IPS DF 6.9 (cell line): ENCODE measurements at regions not wholly inside any gene's neighbourhood (a gene's known extent, or its start where the extent isn't known, plus 50 kb on each side); places are given as distances from the start of the nearest gene placed in this dataset.
"Not testable (repeated sequence)": the region's sequence is repeated elsewhere in the genome, so short reads cannot be mapped to it uniquely, and the experiment has no call there.

Experiments used
- DNase-seq: peaks from one replicate; pipeline ENCODE4 v3.0.0-alpha.2; 2013; ENCODE audit warnings: low read depth, low spot score
- H3K27ac ChIP-seq: one replicate; pipeline ENCODE4 v1.5.1; 2013; ENCODE audit warnings: low read length, control low read depth
- H3K27me3 ChIP-seq: 2 replicates; pipeline ENCODE4 v1.6.1; 2013; ENCODE audit warnings: mild to moderate bottlenecking, low read length; ENCODE audit not compliant: control insufficient read depth, insufficient read depth
- H3K36me3 ChIP-seq: 2 replicates; pipeline ENCODE4 v1.6.1; 2013; ENCODE audit warnings: low read length; ENCODE audit not compliant: control insufficient read depth, insufficient read depth
- H3K4me1 ChIP-seq: 2 replicates; pipeline ENCODE4 v1.6.1; 2013; ENCODE audit warnings: low read length; ENCODE audit not compliant: control insufficient read depth, insufficient read depth
- H3K4me3 ChIP-seq: 2 replicates; pipeline ENCODE4 v1.5.1; 2013; ENCODE audit warnings: mild to moderate bottlenecking, low read length
- H3K9me3 ChIP-seq: 2 replicates; pipeline ENCODE4 v1.6.1; 2013; ENCODE audit warnings: low read length, inconsistent platforms; ENCODE audit not compliant: control insufficient read depth, insufficient read depth
- WGBS: extraction: QIAGEN DNeasy Blood & Tissue Kit; methylation state at CpG from one replicate; pipeline ENCODE4 v1.1.7; 2013; ENCODE audit warnings: mixed read lengths, missing lambda C conversion rate; ENCODE audit not compliant: insufficient read length, insufficient coverage; 5-methylcytosine and 5-hydroxymethylcytosine counted together

GRCh38 chr19:30848636-30849425 lies 476.6 kb downstream of the ZNF536 start:
- Histone ChIP-seq H3K36me3 (no peaks in the 10 kb centered on the region), H3K4me1 (no peaks in the 10 kb centered on the region), H3K27ac (no peak overlapping the region), H3K4me3 (no peak overlapping the region), H3K9me3 (no peaks in the 10 kb centered on the region), H3K27me3 (no peaks in the 10 kb centered on the region; the same call in 1 of the 2 replicates)
- no peak for DNase-seq
- no CpG with 5 or more reads among the region's 9 CpGs for WGBS

GRCh38 chr19:30846102-30846501 lies 473.9 kb downstream of the ZNF536 start:
- Histone ChIP-seq H3K27me3 (no peaks in the 10 kb centered on the region; the same call in 1 of the 2 replicates), H3K9me3 (no peaks in the 10 kb centered on the region), H3K4me1 (no peaks in the 10 kb centered on the region), H3K36me3 (no peaks in the 10 kb centered on the region), H3K4me3 (no peak overlapping the region), H3K27ac (no peak overlapping the region)
- WGBS = no CpG with 5 or more reads among the region's 13 CpGs
- no peak for DNase-seq

DNA sequence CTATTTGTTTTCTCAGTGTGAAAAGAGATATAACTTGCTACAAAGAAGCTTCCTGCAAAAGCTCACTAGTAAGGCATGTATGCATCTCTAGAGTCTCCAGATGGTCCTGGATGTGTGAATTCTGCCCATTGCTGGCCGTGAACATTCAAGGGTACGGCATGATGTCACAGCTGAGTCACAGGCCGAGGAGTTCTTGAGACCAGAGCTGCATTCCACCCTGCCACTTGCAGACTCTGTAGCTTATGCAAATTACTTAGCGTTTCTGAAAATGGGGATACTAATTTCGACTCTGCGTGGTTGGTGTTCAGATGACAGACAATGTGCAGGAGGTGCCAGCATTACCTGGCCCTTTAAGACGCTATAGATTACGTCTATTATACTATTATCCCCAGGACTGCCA lies 470.7 kb downstream of the ZNF536 start:
- no peaks in the 10 kb centered on the region for H3K36me3 ChIP-seq
- no peak overlapping the region for H3K4me3 ChIP-seq
- H3K27ac ChIP-seq = no peak overlapping the region
- H3K9me3 ChIP-seq = no peaks in the 10 kb centered on the region
- DNase-seq = no peak
- no CpG with 5 or more reads among the region's 8 CpGs for WGBS
- no peaks in the 10 kb centered on the region for H3K4me1 ChIP-seq
- no peaks in the 10 kb centered on the region; the same call in 1 of the 2 replicates for H3K27me3 ChIP-seq

- Histone ChIP-seq H3K9me3 (no peaks in the 10 kb centered on the region), H3K4me1 (no peaks in the 10 kb centered on the region), H3K27me3 (no peaks in the 10 kb centered on the region), H3K36me3 (no peaks in the 10 kb centered on the region), H3K4me3 (no peak overlapping the region), H3K27ac (no peak overlapping the region)
- no peak for DNase-seq
- WGBS = no CpG with 5 or more reads among the region's 5 CpGs
Observed at GRCh38 chr19:30841934-30842333, 469.8 kb downstream of the ZNF536 start.

GRCh38 chr19:30830875-30831274 lies 458.7 kb downstream of the ZNF536 start:
- H3K9me3 ChIP-seq = no peaks in the 10 kb centered on the region
- no peak for DNase-seq
- H3K27me3 ChIP-seq = no peaks in the 10 kb centered on the region
- no peak overlapping the region for H3K4me3 ChIP-seq
- no peaks in the 10 kb centered on the region for H3K36me3 ChIP-seq
- H3K27ac ChIP-seq = no peak overlapping the region
- H3K4me1 ChIP-seq = no peaks in the 10 kb centered on the region
- WGBS = no CpG with 5 or more reads among the region's 5 CpGs

DNA sequence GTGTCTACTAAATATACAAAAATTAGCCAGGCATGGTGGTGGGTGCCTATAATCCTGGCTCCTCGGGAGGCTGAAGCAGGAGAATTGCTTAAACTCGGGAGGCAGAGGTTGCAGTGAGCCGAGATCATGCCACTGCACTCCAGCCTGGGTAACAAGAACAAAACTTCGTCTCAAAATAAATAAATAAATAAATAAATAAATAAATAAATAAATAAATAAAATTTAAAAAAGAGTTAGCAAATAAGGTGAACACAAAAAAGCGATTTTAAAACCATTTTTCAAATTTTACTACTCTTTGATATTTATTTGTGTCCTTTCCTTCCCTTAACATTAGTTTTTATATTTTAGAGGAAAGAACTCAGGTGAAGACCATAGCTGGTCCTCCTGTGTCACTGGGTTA lies 453.3 kb downstream of the ZNF536 start:
- not testable (repeated sequence) for H3K27ac ChIP-seq, H3K36me3 ChIP-seq, H3K9me3 ChIP-seq, H3K27me3 ChIP-seq, DNase-seq, H3K4me1 ChIP-seq, H3K4me3 ChIP-seq
- no CpG with 5 or more reads among the region's 5 CpGs for WGBS

- no peaks in the 10 kb centered on the region for H3K27me3 ChIP-seq
- DNase-seq = no peak
- WGBS = 100% methylated on average over 2 of the region's 2 CpGs
- no peak overlapping the region for H3K4me3 ChIP-seq
- H3K4me1 ChIP-seq = no peaks in the 10 kb centered on the region
- no peaks in the 10 kb centered on the region for H3K36me3 ChIP-seq
- H3K27ac ChIP-seq = no peak overlapping the region
- no peaks in the 10 kb centered on the region for H3K9me3 ChIP-seq
Observed at GRCh38 chr19:30824809-30825208, 452.6 kb downstream of the ZNF536 start.

DNA sequence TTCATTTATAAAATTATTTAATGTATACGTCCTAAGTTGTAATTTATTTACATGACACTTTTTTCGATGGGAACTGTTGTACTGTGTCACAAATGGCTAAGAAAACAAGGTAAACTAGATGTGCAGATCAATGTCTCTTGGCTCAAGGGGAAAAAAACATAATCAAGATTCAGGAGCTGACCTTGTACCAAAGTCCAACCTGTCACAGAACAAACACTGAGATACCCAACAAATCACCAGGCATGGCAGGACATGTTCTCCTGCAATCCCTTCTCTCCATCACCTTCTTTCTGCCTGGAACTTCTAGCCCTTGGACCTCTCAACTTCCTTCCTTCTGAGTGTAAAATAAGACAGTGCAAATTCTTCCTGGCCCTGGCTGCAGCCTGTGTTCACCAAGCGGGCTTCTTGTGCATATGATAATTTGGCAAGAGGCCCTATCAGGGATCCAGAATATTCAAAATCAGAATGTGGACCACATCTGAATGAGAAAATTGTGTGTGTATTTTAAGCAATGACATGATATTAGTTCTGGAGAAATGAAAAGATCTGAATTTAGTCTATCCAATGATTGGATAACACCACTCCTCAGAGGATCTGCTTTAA lies 445.9 kb downstream of the ZNF536 start:
- no CpG with 5 or more reads among the region's 3 CpGs for WGBS

GRCh38 chr19:30817197-30817596 lies 445.0 kb downstream of the ZNF536 start:
- WGBS = no CpG with 5 or more reads among the region's 12 CpGs
- no peaks in the 10 kb centered on the region for H3K27me3 ChIP-seq
- no peaks in the 10 kb centered on the region for H3K9me3 ChIP-seq

More for the DNA sequence above, 445.9 kb downstream of the ZNF536 start:
- Histone ChIP-seq H3K36me3 (no peaks in the 10 kb centered on the region), H3K27ac (no peak overlapping the region), H3K4me1 (no peaks in the 10 kb centered on the region), H3K4me3 (no peak overlapping the region), H3K9me3 (no peaks in the 10 kb centered on the region), H3K27me3 (no peaks in the 10 kb centered on the region)
- no peak for DNase-seq

GRCh38 chr19:30815889-30816580 lies 443.9 kb downstream of the ZNF536 start:
- no peaks in the 10 kb centered on the region for H3K27me3 ChIP-seq
- H3K4me1 ChIP-seq = no peaks in the 10 kb centered on the region
- no peak for DNase-seq
- no peaks in the 10 kb centered on the region for H3K36me3 ChIP-seq
- no peaks in the 10 kb centered on the region for H3K9me3 ChIP-seq
- H3K4me3 ChIP-seq = no peak overlapping the region
- no peak overlapping the region for H3K27ac ChIP-seq

More at GRCh38 chr19:30817197-30817596, 445.0 kb downstream of the ZNF536 start:
- no peak for DNase-seq
- Histone ChIP-seq H3K4me3 (no peak overlapping the region), H3K27ac (no peak overlapping the region), H3K36me3 (no peaks in the 10 kb centered on the region), H3K4me1 (no peaks in the 10 kb centered on the region)
